PC-3 (cell line): ENCODE measurements at regions not wholly inside any gene's neighbourhood (a gene's known extent, or its start where the extent isn't known, plus 50 kb on each side); places are given as distances from the start of the nearest gene placed in this dataset.

ENCODE experiments used
- ATAC-seq: fragments of 200-7000 bp; cut with Tn5 transposase; 2 replicates; pipeline ENCODE4 v1.9.1; 2020; ENCODE audit warnings: mild to moderate bottlenecking, moderate library complexity
- BruUV-seq: library from RNA; stranded (reverse); fragments of 400-500 nt; replicated peaks from 2 replicates; lab custom pipeline; 2021; lab: Mats Ljungman, UMichigan
- CTCF ChIA-PET: fragments of 300-600 bp; sonication (Branson Sonifier 250); formaldehyde crosslinking; loops from one replicate; lab custom pipeline; 2022; ENCODE audit warnings: antibody characterized with exemption; lab: Charles Lee
- POLR2A ChIA-PET: fragments of 300-600 bp; sonication (Branson Sonifier 250); formaldehyde crosslinking; loops from one replicate; lab custom pipeline; 2022; ENCODE audit warnings: antibody characterized with exemption; ENCODE audit not compliant: unreplicated experiment; lab: Charles Lee
- DNase-seq: peaks from one replicate; pipeline ENCODE4 v3.0.0-alpha.2; 2015
- H2AFZ ChIP-seq: fragments of 300-600 bp; sonication (generic); 2 replicates; pipeline ENCODE4 v1.6.0; 2016; ENCODE audit warnings: antibody characterized with exemption, low read length
- H3F3A ChIP-seq: fragments of 300-600 bp; sonication (generic); one replicate; pipeline ENCODE4 v1.6.0; 2017; ENCODE audit warnings: antibody characterized with exemption, low read length, control low read depth, mild to moderate bottlenecking; ENCODE audit not compliant: unreplicated experiment
- H3K27ac ChIP-seq: fragments of 300-600 bp; sonication (generic); 2 replicates; pipeline ENCODE4 v1.5.1; 2016; ENCODE audit warnings: mild to moderate bottlenecking, low read length
- H3K27me3 ChIP-seq: fragments of 300-600 bp; sonication (generic); 2 replicates; pipeline ENCODE4 v1.6.1; 2016; ENCODE audit warnings: low read length, mixed read lengths
- H3K36me3 ChIP-seq: fragments of 300-600 bp; sonication (generic); 2 replicates; pipeline ENCODE4 v1.6.1; 2016; ENCODE audit warnings: low read depth, mixed run types, low read length, mixed read lengths
- H3K4me1 ChIP-seq: fragments of 300-600 bp; sonication (generic); 2 replicates; pipeline ENCODE4 v1.5.1; 2016; ENCODE audit warnings: low read length; ENCODE audit not compliant: insufficient read depth
- H3K4me2 ChIP-seq: fragments of 300-600 bp; sonication (generic); 2 replicates; pipeline ENCODE4 v1.6.0; 2016; ENCODE audit warnings: low read length
- H3K4me3 ChIP-seq: fragments of 300-600 bp; sonication (generic); 2 replicates; pipeline ENCODE4 v1.5.1; 2016; ENCODE audit warnings: mild to moderate bottlenecking, low read length, mixed read lengths
- H3K79me2 ChIP-seq: fragments of 300-600 bp; sonication (generic); 2 replicates; pipeline ENCODE4 v1.6.1; 2017; ENCODE audit warnings: low read length, mixed read lengths
- H3K9ac ChIP-seq: fragments of 300-600 bp; sonication (generic); 2 replicates; pipeline ENCODE4 v1.6.0; 2016; ENCODE audit warnings: mild to moderate bottlenecking, low read length
- H3K9me2 ChIP-seq: fragments of 300-600 bp; sonication (generic); replicated peaks from 2 replicates; pipeline ENCODE4 v1.6.1; 2016; ENCODE audit warnings: mixed run types, low read length, mixed read lengths
- H3K9me3 ChIP-seq: fragments of 300-600 bp; sonication (generic); 2 replicates; pipeline ENCODE4 v1.6.1; 2016; ENCODE audit warnings: low read length, mixed read lengths
- H4K20me1 ChIP-seq: fragments of 300-600 bp; sonication (generic); 2 replicates; pipeline ENCODE4 v1.6.1; 2016; ENCODE audit warnings: low read length, mixed read lengths
- CTCF ChIP-seq: fragments of 300-600 bp; sonication (generic); conservative IDR thresholded peaks from 2 replicates; pipeline ENCODE4 v1.5.1; 2017; ENCODE audit warnings: antibody characterized with exemption, low read depth, mild to moderate bottlenecking, low read length
- EZH2 ChIP-seq: fragments of 300-600 bp; sonication (generic); IDR thresholded peaks from one replicate; pipeline ENCODE4 v1.6.1; 2017; ENCODE audit warnings: antibody characterized with exemption, mild to moderate bottlenecking, low read length; ENCODE audit not compliant: unreplicated experiment
- EZH2phosphoT487 ChIP-seq: fragments of 300-600 bp; sonication (generic); IDR thresholded peaks from 2 replicates; pipeline ENCODE4 v1.6.1; 2018; ENCODE audit warnings: mild to moderate bottlenecking, antibody characterized with exemption, low read length, borderline replicate concordance
- intact Hi-C: fragments of 100-400 bp; cut with micrococcal nuclease; formaldehyde crosslinking; loops from 2 replicates; pipeline ENCODE4 v1.9.0; 2023

- Histone ChIP-seq H3K4me2 (no peak overlapping the region), H3K9ac (no peak overlapping the region), H3F3A (no peaks in the 10 kb centered on the region), H3K79me2 (no peaks in the 10 kb centered on the region), H3K27ac (no peak overlapping the region), H3K9me3 (no peaks in the 10 kb centered on the region), H3K4me3 (no peak overlapping the region), H3K27me3 (peaks cover 9% of the 10 kb centered on the region; the same call in 1 of the 2 replicates), H2AFZ (no peak overlapping the region), H3K36me3 (no peaks in the 10 kb centered on the region), H3K9me2 (no peaks in the 10 kb centered on the region), H3K4me1 (no peaks in the 10 kb centered on the region), H4K20me1 (no peaks in the 10 kb centered on the region)
- BruUV-seq = no TSS peak
- DNase-seq (no peak), ATAC-seq (no peak)
- CTCF ChIA-PET = no interaction called here
- POLR2A ChIA-PET = no interaction called here
- no peak for TF ChIP-seq EZH2phosphoT487
- TF ChIP-seq CTCF = no peak
- intact Hi-C loops = no loop called here
These were observed 240.7 kb downstream of the COX18 start for GRCh38 chr4:72828864-72829263.

- H3K27me3 ChIP-seq = peaks cover 11% of the 10 kb centered on the region; the same call in 1 of the 2 replicates
- no peak overlapping the region for H3K4me2 ChIP-seq
- ChIA-PET POLR2A (no interaction called here), CTCF (no interaction called here)
- no peaks in the 10 kb centered on the region for H3K9me2 ChIP-seq
- H2AFZ ChIP-seq = no peak overlapping the region
- no peaks in the 10 kb centered on the region for H3K79me2 ChIP-seq
- H3K27ac ChIP-seq = no peak overlapping the region
- H4K20me1 ChIP-seq = no peaks in the 10 kb centered on the region
- ATAC-seq = no peak
- no peaks in the 10 kb centered on the region for H3F3A ChIP-seq
- DNase-seq = no peak
- no peak overlapping the region for H3K9ac ChIP-seq
- no peak overlapping the region for H3K4me3 ChIP-seq
- no TSS peak for BruUV-seq
- TF ChIP-seq EZH2 (no peak), CTCF (no peak), EZH2phosphoT487 (no peak)
- no peaks in the 10 kb centered on the region for H3K36me3 ChIP-seq
- intact Hi-C loops = no loop called here
- no peaks in the 10 kb centered on the region for H3K9me3 ChIP-seq
- H3K4me1 ChIP-seq = no peaks in the 10 kb centered on the region
These were observed 241.5 kb downstream of the COX18 start for GRCh38 chr4:72827968-72828367.

- TF ChIP-seq CTCF (no peak), EZH2phosphoT487 (no peak), EZH2 (no peak)
These were observed 249.4 kb downstream of the COX18 start for GRCh38 chr4:72820107-72820506.

More at GRCh38 chr4:72820107-72820506, 249.4 kb downstream of the COX18 start:
- Histone ChIP-seq H3K4me2 (no peak overlapping the region), H3K36me3 (no peaks in the 10 kb centered on the region), H2AFZ (no peak overlapping the region), H3K4me1 (no peaks in the 10 kb centered on the region), H3K4me3 (no peak overlapping the region), H3K79me2 (no peaks in the 10 kb centered on the region), H3F3A (no peaks in the 10 kb centered on the region), H3K9ac (no peak overlapping the region), H3K9me2 (no peaks in the 10 kb centered on the region), H4K20me1 (no peaks in the 10 kb centered on the region), H3K9me3 (no peaks in the 10 kb centered on the region), H3K27ac (no peak overlapping the region), H3K27me3 (peaks cover 19% of the 10 kb centered on the region; the same call in 1 of the 2 replicates)
- DNase-seq = no peak
- CTCF ChIA-PET = no interaction called here
- POLR2A ChIA-PET = no interaction called here
- BruUV-seq = no TSS peak
- no peak for ATAC-seq
- intact Hi-C loops = no loop called here
